Hepatocyte (in vitro differentiated cells): ENCODE measurements at regions not wholly inside any gene's neighbourhood (a gene's known extent, or its start where the extent isn't known, plus 50 kb on each side); places are given as distances from the start of the nearest gene placed in this dataset.

ENCODE experiments used
- CTCF ChIP-seq: fragments of 200-600 bp; sonication (generic); IDR thresholded peaks from 2 replicates; pipeline ENCODE4 v1.5.1; 2016; ENCODE audit warnings: antibody characterized with exemption, mild to moderate bottlenecking; ENCODE audit not compliant: poor library complexity
- EZH2phosphoT487 ChIP-seq: fragments of 200-600 bp; sonication (generic); IDR thresholded peaks from one replicate; pipeline ENCODE4 v1.6.1; 2018; ENCODE audit warnings: antibody characterized with exemption, mild to moderate bottlenecking, low read depth, moderate library complexity; ENCODE audit not compliant: unreplicated experiment, severe bottlenecking

GRCh38 chr1:55700359-55701130, 485.4 kb upstream of the USP24 start:
- TF ChIP-seq CTCF (no peak), EZH2phosphoT487 (no peak)
